DMS 273 (cell line): ENCODE measurements at regions not wholly inside any gene's neighbourhood (a gene's known extent, or its start where the extent isn't known, plus 50 kb on each side); places are given as distances from the start of the nearest gene placed in this dataset.
"Not testable (repeated sequence)": the region's sequence is repeated elsewhere in the genome, so short reads cannot be mapped to it uniquely, and the experiment has no call there.

Experiments used
- DNase-seq: peaks from one replicate; lab custom pipeline; 2025; ENCODE audit not compliant: unreplicated experiment; lab: John Stamatoyannopoulos, UW

DNA sequence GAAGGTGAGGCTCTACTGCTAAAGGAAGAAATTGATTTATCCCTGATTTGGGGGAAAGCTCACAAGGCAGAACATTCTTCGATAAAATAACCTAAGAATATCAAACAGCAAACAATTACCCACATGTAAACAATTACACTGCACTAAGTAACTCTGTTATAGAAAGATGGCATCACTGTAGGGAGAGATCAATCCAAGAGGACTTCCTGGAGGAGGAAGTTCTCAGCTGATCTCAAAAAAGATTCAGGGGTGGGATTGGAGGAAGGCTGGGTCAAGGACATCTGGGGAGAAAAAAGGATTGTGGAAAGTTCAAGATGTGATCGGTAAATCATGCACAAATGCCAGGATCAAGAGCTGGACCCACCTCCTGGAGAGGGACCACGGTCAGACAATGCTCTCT is 361.0 kb upstream of the SULF2 start:
- DNase-seq, result no peak

GRCh38 chr20:48143435-48144081 is 358.3 kb upstream of the SULF2 start:
- DNase-seq, result peak; percentile 31

DNA sequence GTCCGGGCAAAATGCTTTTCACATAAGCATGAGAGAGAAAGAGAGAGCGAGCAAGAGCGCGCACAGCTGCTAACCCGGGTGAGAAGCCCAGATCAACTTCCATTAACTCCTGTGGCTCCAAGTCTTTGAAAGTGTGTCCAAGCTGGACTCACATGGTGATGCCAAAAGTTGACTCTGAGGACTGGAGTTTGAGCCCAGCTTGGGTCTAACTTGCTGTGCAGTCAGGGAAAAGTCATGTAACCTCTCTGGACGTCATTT is 357.2 kb upstream of the SULF2 start:
- peak; percentile 32 for DNase-seq

DNA sequence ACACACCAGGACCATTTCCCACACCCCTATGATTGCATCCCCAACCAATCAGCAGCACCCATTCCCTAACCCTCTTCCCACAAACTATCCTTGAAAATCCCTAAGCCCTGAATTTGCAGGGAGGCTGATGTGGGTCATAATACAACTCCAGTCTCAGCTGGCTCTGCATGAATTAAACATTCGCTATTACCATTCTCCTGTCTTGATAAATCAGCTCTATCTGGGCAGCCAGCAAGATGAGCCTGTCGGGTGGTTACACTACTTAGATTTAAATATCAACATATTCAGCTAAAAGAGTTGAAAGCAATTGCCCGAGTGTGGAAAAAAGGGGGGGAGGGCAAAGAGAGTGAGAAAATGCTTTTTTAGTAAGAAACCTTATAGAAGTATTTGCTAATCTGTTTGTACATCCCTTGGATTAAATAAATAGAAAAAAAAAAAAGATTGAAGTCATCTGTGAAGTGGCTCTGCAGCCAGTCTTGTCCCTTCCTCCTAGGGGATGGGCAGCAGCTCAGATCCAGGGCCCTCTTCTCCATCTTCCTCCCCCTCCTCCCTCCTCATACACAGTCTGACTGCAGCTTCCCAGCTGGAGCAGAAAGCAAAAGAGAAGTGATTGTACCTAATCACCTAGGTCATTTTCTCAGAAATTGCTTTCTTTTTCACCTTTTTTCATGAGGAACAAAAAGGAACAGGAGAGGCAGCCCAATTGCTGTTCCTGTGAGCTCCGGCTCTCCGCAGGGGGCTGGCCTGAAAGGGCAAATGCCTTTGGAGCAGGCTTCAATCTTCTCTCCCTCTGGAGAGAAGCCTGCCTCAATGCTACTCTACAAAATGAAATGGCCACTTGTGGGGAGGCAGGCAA is 356.6 kb upstream of the SULF2 start:
- no peak for DNase-seq

- DNase-seq, result no peak
Measured at GRCh38 chr20:48139262-48140041, 354.2 kb upstream of the SULF2 start.

DNA sequence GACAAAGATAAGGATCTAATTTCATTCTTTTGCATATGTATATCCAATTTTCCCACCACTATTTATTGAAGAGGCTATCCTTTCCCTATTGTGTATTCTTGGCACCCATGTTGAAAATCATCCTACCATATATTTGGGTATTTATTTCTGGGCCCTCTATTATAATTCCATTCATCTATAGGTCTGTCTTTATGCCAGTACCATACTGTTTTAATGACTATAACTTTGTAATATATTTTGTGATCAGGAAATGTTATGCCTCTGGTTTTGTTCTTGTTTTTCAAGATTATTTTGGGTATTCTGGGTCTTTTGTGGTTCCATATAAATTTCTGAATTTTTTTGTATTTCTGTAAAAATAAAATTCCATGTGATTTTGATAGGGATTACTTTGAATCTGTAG is 347.6 kb upstream of the SULF2 start:
- no peak for DNase-seq

- peak; percentile 35 for DNase-seq
Measured at GRCh38 chr20:48131581-48131980, 346.3 kb upstream of the SULF2 start.

DNA sequence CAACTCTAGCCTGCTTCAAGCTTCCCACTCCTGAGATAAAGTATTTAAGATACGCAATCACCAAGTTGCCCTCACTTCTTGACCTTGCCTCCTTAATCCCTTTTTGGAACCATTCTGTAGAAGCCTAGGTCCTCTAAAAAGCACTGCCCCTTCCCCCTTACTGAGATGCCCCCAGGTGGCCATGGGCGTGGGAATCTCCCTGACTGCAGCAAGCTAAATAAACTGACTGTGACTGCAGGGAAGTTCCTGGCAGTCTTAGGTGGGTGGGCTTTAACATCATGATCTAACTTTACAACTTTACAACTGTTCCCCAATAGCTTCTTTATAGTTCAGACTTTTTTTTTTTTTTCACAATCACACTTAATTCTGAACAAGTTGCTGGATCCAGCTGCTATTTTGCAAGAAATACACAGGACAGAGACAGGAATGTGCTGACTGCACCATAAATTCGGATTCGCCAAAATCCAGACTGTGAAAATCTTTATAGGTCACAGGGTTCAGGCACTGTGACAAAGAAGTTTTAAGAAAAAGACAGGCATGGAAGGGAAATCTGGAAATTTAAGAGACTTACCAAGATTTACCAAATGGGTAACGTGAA is 344.2 kb upstream of the SULF2 start:
- DNase-seq, result no peak

DNA sequence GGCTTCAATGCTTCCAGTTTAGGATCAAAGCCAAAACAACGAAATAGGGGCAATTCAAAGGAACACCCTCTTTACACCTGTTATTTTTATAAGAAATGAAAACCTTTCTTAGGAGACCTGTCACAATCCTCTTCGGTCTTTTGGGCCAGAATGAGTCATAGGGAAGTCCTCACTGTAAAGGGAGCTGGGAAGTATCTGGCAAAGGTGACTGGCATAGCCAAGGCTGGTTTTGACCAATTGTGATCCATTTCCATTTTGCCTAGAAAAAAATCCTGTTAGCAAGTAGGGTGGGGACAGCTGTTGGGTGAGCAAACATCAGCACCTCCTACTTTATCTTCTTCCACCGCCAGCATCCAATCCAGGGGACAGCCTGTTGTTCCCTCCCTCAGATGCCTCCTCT is 343.2 kb upstream of the SULF2 start:
- peak; percentile 14 for DNase-seq

- DNase-seq, result peak; percentile 44
Measured at GRCh38 chr20:48127964-48128363, 342.7 kb upstream of the SULF2 start.

- DNase-seq, result peak; percentile 77
Measured at GRCh38 chr20:48127133-48127532, 341.9 kb upstream of the SULF2 start.

DNA sequence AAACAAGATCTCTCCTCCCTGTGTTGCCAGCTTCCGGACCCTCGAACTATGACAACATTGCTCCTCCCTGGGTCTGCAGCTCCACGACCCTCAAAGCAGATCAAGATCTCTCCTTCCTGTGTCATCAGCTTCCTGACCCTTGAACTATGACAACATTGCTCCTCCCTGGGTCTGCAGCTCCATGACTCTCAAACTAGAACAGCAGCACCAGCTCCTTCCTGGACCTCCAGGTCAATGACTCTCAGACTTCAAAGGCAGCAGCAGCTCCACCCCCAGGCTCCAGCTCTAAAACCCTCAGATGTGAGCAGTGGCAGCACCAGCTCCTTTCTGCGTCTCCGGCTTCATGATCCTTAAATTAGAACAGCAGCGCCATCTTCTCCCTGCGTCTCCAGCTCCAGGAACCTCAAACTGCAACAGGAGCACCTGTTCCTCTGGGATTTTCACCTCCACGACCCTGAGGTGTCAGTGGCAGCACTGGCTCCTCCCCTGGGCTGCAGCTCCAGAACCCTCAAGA is 341.0 kb upstream of the SULF2 start:
- no peak for DNase-seq

GRCh38 chr20:48124960-48125359 is 339.7 kb upstream of the SULF2 start:
- no peak for DNase-seq

DNA sequence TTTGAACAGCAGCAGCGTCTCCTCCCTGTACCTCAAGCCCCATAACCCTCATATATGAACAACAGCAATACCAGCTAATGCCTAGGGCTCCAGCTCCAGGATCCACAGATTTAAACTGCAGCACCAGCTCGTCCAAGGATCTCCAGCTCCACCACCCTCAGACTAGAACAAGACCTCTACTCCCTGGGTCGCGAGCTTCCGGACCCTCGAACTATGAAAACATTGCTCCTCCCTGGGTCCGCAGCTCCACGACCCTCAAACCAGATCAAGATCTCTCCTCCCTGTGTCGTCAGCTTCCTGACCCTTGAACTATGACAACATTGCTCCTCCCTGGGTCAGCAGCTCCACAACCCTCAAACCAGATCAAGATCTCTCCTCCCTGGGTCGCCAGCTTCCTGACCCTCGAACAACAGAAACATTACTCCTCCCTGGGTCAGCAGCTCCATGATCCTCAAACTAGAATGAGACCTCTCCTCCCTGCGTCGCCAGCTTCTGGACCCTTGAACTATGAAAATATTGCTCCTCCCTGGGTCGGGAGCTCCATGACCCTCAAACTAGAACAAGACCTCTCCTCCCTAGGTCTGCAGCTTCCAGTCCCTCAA is 339.0 kb upstream of the SULF2 start:
- no peak for DNase-seq

DNA sequence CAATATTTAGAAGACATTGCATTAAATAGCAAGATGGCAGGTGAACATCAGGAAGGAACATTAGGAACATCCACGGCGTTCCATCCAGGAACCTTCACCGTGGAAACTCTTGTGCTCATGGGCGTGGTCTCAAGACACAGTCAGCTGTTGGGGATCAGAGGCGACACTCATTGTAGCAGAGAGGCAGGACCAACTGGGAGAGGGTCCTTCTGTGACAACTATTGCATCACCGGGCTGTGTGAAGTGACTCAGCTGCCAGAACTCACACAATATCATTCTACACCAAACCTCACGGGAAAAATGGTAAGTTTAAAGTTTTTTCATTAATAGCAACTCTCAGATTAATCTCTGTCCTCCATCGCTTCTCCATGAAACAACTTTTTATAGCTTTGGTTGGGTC is 334.8 kb upstream of the SULF2 start:
- DNase-seq, result no peak

- not testable (repeated sequence) for DNase-seq
Measured at GRCh38 chr20:48119389-48119788, 334.1 kb upstream of the SULF2 start.

GRCh38 chr20:48115502-48115901 is 330.2 kb upstream of the SULF2 start:
- no peak for DNase-seq

GRCh38 chr20:48107560-48107959 is 322.3 kb upstream of the SULF2 start:
- DNase-seq, result no peak

DNA sequence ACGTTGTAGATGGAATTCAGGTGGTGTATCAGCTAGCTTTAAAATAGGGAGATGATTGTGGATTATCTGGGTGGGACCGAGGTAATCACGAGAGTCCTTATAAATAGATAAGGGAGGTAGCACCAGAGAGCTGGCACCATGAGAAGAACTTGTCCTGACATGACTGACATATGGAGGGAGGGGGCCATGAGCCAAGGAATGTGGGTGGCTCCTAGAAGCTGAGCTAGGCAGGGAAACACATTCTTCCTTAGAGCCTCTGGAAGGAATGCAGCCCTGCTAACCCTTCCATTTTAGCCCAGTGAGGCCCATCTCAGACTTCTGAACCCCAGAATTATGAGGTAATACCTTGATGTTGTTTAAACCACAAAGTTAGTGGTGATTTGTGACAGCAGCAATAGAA is 321.1 kb upstream of the SULF2 start:
- DNase-seq, result no peak

GRCh38 chr20:48105526-48105925 is 320.2 kb upstream of the SULF2 start:
- peak; percentile 86 for DNase-seq
